Superior temporal gyrus (tissue), 1 donor: ENCODE measurements at regions not wholly inside any gene's neighbourhood (a gene's known extent, or its start where the extent isn't known, plus 50 kb on each side); places are given as distances from the start of the nearest gene placed in this dataset.

Source experiments
- DNase-seq: peaks from one replicate; pipeline ENCODE4 v3.0.0-alpha.2; 2016; ENCODE audit errors: extremely low spot score

- DNase-seq, result no peak
Measured at GRCh38 chr3:111352585-111352984, 189.4 kb upstream of the CD96 start.

- DNase-seq, result no peak
Measured at GRCh38 chr3:111359261-111360030, 182.6 kb upstream of the CD96 start.

GRCh38 chr3:111362381-111363009, 179.5 kb upstream of the CD96 start:
- no peak for DNase-seq

GRCh38 chr3:111366515-111366914, 175.5 kb upstream of the CD96 start:
- DNase-seq, result no peak

- DNase-seq, result no peak
Measured at GRCh38 chr3:111368056-111368455, 173.9 kb upstream of the CD96 start.

GRCh38 chr3:111369958-111370357, 172.0 kb upstream of the CD96 start:
- no peak for DNase-seq

GRCh38 chr3:111373239-111373638, 168.8 kb upstream of the CD96 start:
- no peak for DNase-seq

GRCh38 chr3:111373861-111374260, 168.1 kb upstream of the CD96 start:
- DNase-seq, result no peak

GRCh38 chr3:111385971-111386495, 156.0 kb upstream of the CD96 start:
- DNase-seq, result no peak

GRCh38 chr3:111392894-111393398, 149.1 kb upstream of the CD96 start:
- DNase-seq, result no peak

GRCh38 chr3:111412656-111413055, 129.3 kb upstream of the CD96 start:
- DNase-seq, result no peak

- no peak for DNase-seq
Measured at GRCh38 chr3:111414531-111414930, 127.5 kb upstream of the CD96 start.

- DNase-seq, result no peak
Measured at GRCh38 chr3:111415018-111415417, 127.0 kb upstream of the CD96 start.

GRCh38 chr3:111418391-111418790, 123.6 kb upstream of the CD96 start:
- no peak for DNase-seq

- no peak for DNase-seq
Measured at GRCh38 chr3:111428301-111428700, 113.7 kb upstream of the CD96 start.

- no peak for DNase-seq
Measured at GRCh38 chr3:111434941-111435622, 106.9 kb upstream of the CD96 start.

- no peak for DNase-seq
Measured at GRCh38 chr3:111438283-111438682, 103.7 kb upstream of the CD96 start.

- no peak for DNase-seq
Measured at GRCh38 chr3:111454551-111454950, 87.4 kb upstream of the CD96 start.

- DNase-seq, result no peak
Measured at GRCh38 chr3:111465081-111465670, 76.8 kb upstream of the CD96 start.

- DNase-seq, result no peak
Measured at GRCh38 chr3:111470032-111470431, 72.0 kb upstream of the CD96 start.

GRCh38 chr3:111471831-111472230, 70.2 kb upstream of the CD96 start:
- no peak for DNase-seq

GRCh38 chr3:111472556-111472955, 69.4 kb upstream of the CD96 start:
- no peak for DNase-seq
